K562 (cell line): ENCODE measurements at regions not wholly inside any gene's neighbourhood (a gene's known extent, or its start where the extent isn't known, plus 50 kb on each side); places are given as distances from the start of the nearest gene placed in this dataset.

Source experiments
- ATAC-seq: fragments of 200-7000 bp; cut with Tn5 transposase; 3 replicates; pipeline ENCODE4 v1.9.1; 2020; ENCODE audit warnings: moderate library complexity
- BruUV-seq: library from RNA; stranded (reverse); fragments of 400-500 nt; replicated peaks from 2 replicates; lab custom pipeline; 2021; lab: Mats Ljungman, UMichigan
- CTCF ChIA-PET: fragments of 300-600 bp; formaldehyde crosslinking; extraction: SDS; loops from one replicate; lab custom pipeline; 2021; ENCODE audit warnings: low intra/inter-chr PET ratio; lab: Yijun Ruan, JAX
- POLR2A ChIA-PET: fragments of 300-600, 350-650 bp; sonication (Branson Sonifier 250); formaldehyde crosslinking; extraction: SDS; loops from one replicate; lab custom pipeline; 2021; ENCODE audit warnings: antibody characterized with exemption, inconsistent platforms; lab: Yijun Ruan, JAX
- DNase-seq, 4 experiments: peaks; one replicate each; pipeline versions ENCODE4 v3.0.0 to v3.0.0-alpha.2; 2011 to 2018; ENCODE audit warnings: low spot score in 3 of 4, mixed read lengths in 3 of 4; ENCODE audit errors: extremely low read depth in 1 of 4
- FAIRE-seq: peaks from 2 replicates; lab custom pipeline; 2011; peaks lifted over from hg19 to GRCh38; lab: Jason Lieb, UNC
- H2AFZ ChIP-seq: 2 replicates; pipeline ENCODE4 v1.6.0; 2011; ENCODE audit warnings: low read depth, low read length, control low read depth, inconsistent platforms
- H3K27ac ChIP-seq: fragments of 200-600 bp; 3 replicates; pipeline ENCODE4 v1.8.0; 2011; ENCODE audit warnings: low read depth, mild to moderate bottlenecking, control low read depth, inconsistent platforms, low read length, moderate library complexity, mixed read lengths; ENCODE audit errors: extremely low read depth
- H3K27me3 ChIP-seq, 2 experiments: fragments of 300-600 bp in 1 of 2; 2 replicates in 1 of 2; 3 replicates in 1 of 2; pipeline versions ENCODE4 v1.6.0 to v1.8.0; 2011; ENCODE audit warnings: inconsistent platforms in 2 of 2, low read length in 2 of 2, mild to moderate bottlenecking in 1 of 2, mixed read lengths in 1 of 2, moderate library complexity in 1 of 2; ENCODE audit not compliant: control insufficient read depth in 2 of 2, insufficient read depth in 2 of 2
- H3K36me3 ChIP-seq: fragments of 300-600 bp; 3 replicates; pipeline ENCODE4 v1.8.0; 2011; ENCODE audit warnings: mild to moderate bottlenecking, low read length, inconsistent platforms; ENCODE audit not compliant: control insufficient read depth, insufficient read depth
- H3K4me1 ChIP-seq, 2 experiments: fragments of 200-600 bp in 1 of 2; replicated peaks in 1 of 2; 2 replicates in 1 of 2; 3 replicates in 1 of 2; pipeline versions ENCODE4 v1.5.1 to v1.8.0; 2011; ENCODE audit warnings: inconsistent platforms in 2 of 2, low read length in 2 of 2, mild to moderate bottlenecking in 1 of 2, mixed read lengths in 1 of 2, moderate library complexity in 1 of 2; ENCODE audit not compliant: control insufficient read depth in 2 of 2, insufficient read depth in 2 of 2
- H3K4me2 ChIP-seq: 2 replicates; pipeline ENCODE4 v1.6.1; 2011; ENCODE audit warnings: low read length, control low read depth, inconsistent platforms, mixed read lengths; ENCODE audit not compliant: insufficient read depth
- H3K4me3 ChIP-seq: fragments of 200-600 bp; sonication (generic), shearing (Covaris generic); 2 replicates; pipeline ENCODE4 v1.5.1; 2016; ENCODE audit warnings: control low read depth, inconsistent platforms
- H3K79me2 ChIP-seq: fragments of 200-600 bp; 3 replicates; pipeline ENCODE4 v1.8.0; 2011; ENCODE audit warnings: low read length, inconsistent platforms; ENCODE audit not compliant: control insufficient read depth, insufficient read depth
- H3K9ac ChIP-seq, 2 experiments: 2 replicates each; pipeline versions ENCODE4 v1.6.0 to v1.6.1; 2011; ENCODE audit warnings: low read depth in 2 of 2, low read length in 2 of 2, control low read depth in 1 of 2, inconsistent platforms in 1 of 2, mild to moderate bottlenecking in 1 of 2, mixed read lengths in 1 of 2; ENCODE audit not compliant: insufficient read depth in 1 of 2
- H3K9me1 ChIP-seq: one replicate; pipeline ENCODE4 v1.6.0; 2011; ENCODE audit warnings: inconsistent platforms, mild to moderate bottlenecking, low read length, moderate library complexity; ENCODE audit not compliant: control insufficient read depth, insufficient read depth
- H3K9me3 ChIP-seq: replicated peaks from 2 replicates; pipeline ENCODE4 v1.5.1; 2011; ENCODE audit warnings: low read depth, low read length, inconsistent platforms; ENCODE audit not compliant: control insufficient read depth, insufficient read depth
- H4K20me1 ChIP-seq: replicated peaks from 2 replicates; pipeline ENCODE4 v1.6.1; 2011; ENCODE audit warnings: low read length, inconsistent platforms, mixed read lengths; ENCODE audit not compliant: control insufficient read depth, insufficient read depth
- CTCFL ChIP-seq: IDR thresholded peaks from 2 replicates; pipeline ENCODE4 v1.6.1; 2011; ENCODE audit warnings: borderline replicate concordance, low read depth, mild to moderate bottlenecking, moderate library complexity, low read length; ENCODE audit not compliant: insufficient read depth, poor library complexity, severe bottlenecking
- DPF2 ChIP-seq: fragments of 450-650 bp; IDR thresholded peaks from 2 replicates; pipeline ENCODE4 v1.6.1; 2016
- ETV5 ChIP-seq: sonication (generic); formaldehyde crosslinking; IDR thresholded peaks from 2 replicates; pipeline ENCODE4 v1.4.0; 2020; ENCODE audit warnings: low read depth, mild to moderate bottlenecking, missing genetic modification reagents
- KLF1 ChIP-seq: fragments of 450-650 bp; IDR thresholded peaks from 2 replicates; pipeline ENCODE4 v1.6.1; 2016; ENCODE audit warnings: missing genetic modification characterization, missing compliant biosample characterization
- MBD1 ChIP-seq: fragments of 250-450 bp; sonication (Bioruptor Pico); IDR thresholded peaks from 2 replicates; pipeline ENCODE4 v1.8.0; 2022; ENCODE audit warnings: inconsistent platforms
- TBP ChIP-seq: optimal IDR thresholded peaks from 2 replicates; pipeline ENCODE3; 2011; ENCODE audit warnings: low read depth, low read length, improper control_type of control experiment
- WGBS: fragments of 100-300 bp; shearing (Covaris generic); methylation state at CpG from one replicate; pipeline ENCODE4 v1.1.6; 2016; ENCODE audit warnings: low coverage, mixed read lengths; ENCODE audit not compliant: insufficient coverage; ENCODE audit errors: missing lambda C conversion rate; 5-methylcytosine and 5-hydroxymethylcytosine counted together
- in situ Hi-C: fragments of 300-500 bp; cut with MboI; formaldehyde crosslinking; loops from 4 replicates; pipeline ENCODE4 v1.15.0; 2018; ENCODE audit warnings: inconsistent platforms, mixed read lengths
- intact Hi-C: fragments of 100-400 bp; cut with micrococcal nuclease; formaldehyde crosslinking; loops from 2 replicates; pipeline ENCODE4 v1.14.2; 2022

GRCh38 chr7:22565315-22565811 is 65.4 kb upstream of the STEAP1B start (continued):
- TF ChIP-seq CTCFL (no peak), DPF2 (peak; percentile 55; the same call in 1 of the 2 replicates), MBD1 (CRISPR knock-in tag) (no peak)

- Histone ChIP-seq H3K36me3 (no peaks in the 10 kb centered on the region), H4K20me1 (no peaks in the 10 kb centered on the region), H3K9ac (peak overlapping the region in 1 of 2 experiments; percentile 37; a peak in 1 of 4 replicates), H3K4me2 (peak overlapping the region; percentile 73), H3K27ac (peak overlapping the region; percentile 42; the same call in 1 of the 3 replicates), H3K27me3 (no peaks in the 10 kb centered on the region), H3K4me1 (peaks cover 15 to 51% of the 10 kb centered on the region in 2 experiments), H3K9me3 (no peaks in the 10 kb centered on the region)
- BruUV-seq: no TSS peak
- FAIRE-seq (no peak), ATAC-seq (peak; percentile 25)
- ChIA-PET POLR2A (interaction anchor here (0.6 to 1.2 kb wide), 2 partner anchors 214 to 291 kb away, joined by 3 to 6 read pairs; no protein-coding TSS in a partner anchor), CTCF (no interaction called here)
- WGBS: 61% methylated on average over 6 of the region's 6 CpGs
- 0 out of 2 replicates have a peak, but pooled peaks have one; percentile 35 for TF ChIP-seq ETV5 (CRISPR knock-in tag)
- peak; percentile 18 for TF ChIP-seq TBP
- no peak for TF ChIP-seq KLF1
- TF ChIP-seq, all 486 proteins: peak for 2
- Histone ChIP-seq H3K4me3 (no peak overlapping the region), H2AFZ (peak overlapping the region; percentile 13; the same call in 1 of the 2 replicates), H3K9me1 (no peaks in the 10 kb centered on the region), H3K79me2 (peaks cover 6% of the 10 kb centered on the region; the same call in 2 of the 3 replicates)
- DNase-seq: peak in 2 of 4 experiments; percentile 20 to 51
- intact Hi-C loops: loop anchor here (5.0 to 10.0 kb wide), 4 partner anchors 98 to 508 kb away; no protein-coding TSS in a partner anchor
- in situ Hi-C loops: loop anchor here (5.0 kb wide), 2 partner anchors 158 to 503 kb away; no protein-coding TSS in a partner anchor
These were observed 64.6 kb upstream of the STEAP1B start for GRCh38 chr7:22564511-22565045.
